Panc1 (cell line): ENCODE measurements at regions not wholly inside any gene's neighbourhood (a gene's known extent, or its start where the extent isn't known, plus 50 kb on each side); places are given as distances from the start of the nearest gene placed in this dataset.

Experiments used
- ATAC-seq: fragments of 200-7000 bp; cut with Tn5 transposase; 2 replicates; pipeline ENCODE4 v1.9.1; 2020; ENCODE audit warnings: mild to moderate bottlenecking, moderate library complexity
- BruUV-seq: library from RNA; stranded (reverse); fragments of 400-500 nt; replicated peaks from 2 replicates; lab custom pipeline; 2021; lab: Mats Ljungman, UMichigan
- CTCF ChIA-PET: fragments of 300-600 bp; sonication (Branson Sonifier 250); formaldehyde crosslinking; loops from one replicate; lab custom pipeline; 2022; ENCODE audit warnings: antibody characterized with exemption; lab: Charles Lee
- POLR2A ChIA-PET: fragments of 300-600 bp; sonication (Branson Sonifier 250); formaldehyde crosslinking; loops from one replicate; lab custom pipeline; 2022; ENCODE audit warnings: antibody characterized with exemption; lab: Charles Lee
- DNase-seq: peaks from one replicate; pipeline ENCODE4 v3.0.0-alpha.2; 2010; ENCODE audit warnings: low read depth, low spot score
- H3K27ac ChIP-seq: 2 replicates; pipeline ENCODE4 v1.5.1; 2011; ENCODE audit warnings: mild to moderate bottlenecking, low read length, inconsistent platforms
- H3K27me3 ChIP-seq: fragments of 200-500 bp; sonication (Bioruptor generic); 2 replicates; pipeline ENCODE4 v1.6.0; 2014; ENCODE audit warnings: low read length, inconsistent platforms; ENCODE audit not compliant: control insufficient read depth, insufficient read depth
- H3K36me3 ChIP-seq: fragments of 200-500 bp; sonication (Bioruptor generic); 2 replicates; pipeline ENCODE4 v1.5.1; 2014; ENCODE audit warnings: inconsistent platforms, mild to moderate bottlenecking, low read length, moderate library complexity; ENCODE audit not compliant: control insufficient read depth, insufficient read depth
- H3K4me1 ChIP-seq: 2 replicates; pipeline ENCODE4 v1.5.1; 2011; ENCODE audit warnings: inconsistent platforms, mild to moderate bottlenecking, low read length, moderate library complexity; ENCODE audit not compliant: control insufficient read depth, insufficient read depth
- H3K4me3 ChIP-seq, 2 experiments: 2 replicates each; pipeline ENCODE4 v1.5.1; 2011 to 2012; ENCODE audit warnings: low read depth in 2 of 2, low read length in 2 of 2, mild to moderate bottlenecking in 2 of 2, inconsistent platforms in 1 of 2, moderate library complexity in 1 of 2
- H3K9me3 ChIP-seq: fragments of 200-500 bp; sonication (Bioruptor generic); 2 replicates; pipeline ENCODE4 v1.5.1; 2014; ENCODE audit warnings: low read depth, mild to moderate bottlenecking, inconsistent platforms, low read length, moderate library complexity; ENCODE audit not compliant: control insufficient read depth, insufficient read depth
- CTCF ChIP-seq: fragments of 450-650 bp; IDR thresholded peaks from 2 replicates; pipeline ENCODE4 v1.5.1; 2017; ENCODE audit warnings: mild to moderate bottlenecking
- POLR2AphosphoS5 ChIP-seq: IDR thresholded peaks from 2 replicates; pipeline ENCODE4 v1.6.1; 2012; ENCODE audit warnings: mild to moderate bottlenecking, low read depth, low read length, moderate library complexity
- SIN3A ChIP-seq: IDR thresholded peaks from 2 replicates; pipeline ENCODE4 v1.6.1; 2012; ENCODE audit warnings: low read depth, mild to moderate bottlenecking, low read length, moderate library complexity, borderline replicate concordance; ENCODE audit not compliant: insufficient read depth
- TCF7L2 ChIP-seq: IDR thresholded peaks from 2 replicates; pipeline ENCODE4 v1.6.1; 2011; ENCODE audit warnings: mild to moderate bottlenecking, low read depth, low read length, inconsistent platforms
- in situ Hi-C: cut with HindIII; loops from 2 replicates; pipeline ENCODE4 v1.10.0; 2016; ENCODE audit warnings: low sequenced_read_pairs, low pct_unique_long_range_greater_than_20kb
- intact Hi-C: fragments of 100-400 bp; cut with micrococcal nuclease; formaldehyde crosslinking; loops from one replicate; pipeline ENCODE4 v1.10.0; 2022; ENCODE audit not compliant: unreplicated experiment
- TF ChIP-seq, protein P1 (sequence below), 2 experiments: IDR thresholded peaks; 2 replicates each; pipeline ENCODE4 v1.6.1; 2011 to 2012; ENCODE audit warnings: low read depth in 2 of 2, control low read depth in 1 of 2, low read length in 1 of 2, mild to moderate bottlenecking in 1 of 2, moderate library complexity in 1 of 2; ENCODE audit not compliant: insufficient read depth in 1 of 2

DNA sequence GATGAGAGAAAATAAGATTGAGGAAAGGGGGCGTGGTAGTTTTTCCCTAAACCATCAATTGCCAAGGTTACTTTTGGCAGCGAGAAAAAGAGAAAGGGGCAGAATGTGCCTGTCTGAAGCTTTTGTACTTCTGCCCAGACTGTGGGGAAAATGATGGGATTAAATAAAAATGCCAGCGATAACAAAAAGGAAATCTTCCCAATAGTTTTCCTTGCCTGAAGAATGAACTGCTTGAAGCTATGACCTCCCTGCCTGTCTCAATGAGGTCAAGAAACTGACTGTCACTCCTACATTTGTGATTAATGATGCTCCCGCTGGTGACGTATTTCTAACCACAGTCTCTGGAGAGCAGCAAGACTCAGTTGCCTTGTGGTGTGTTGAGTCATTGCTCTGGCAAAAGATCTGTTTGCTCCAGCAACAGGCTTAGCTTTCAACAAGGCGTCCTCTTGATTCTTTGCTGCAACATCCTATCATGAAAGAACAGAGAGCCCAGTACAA, 1051.5 kb downstream of the DIAPH3 start:
- ChIA-PET POLR2A (no interaction called here), CTCF (no interaction called here)
- Histone ChIP-seq H3K4me3 (no peak overlapping the region), H3K9me3 (no peaks in the 10 kb centered on the region), H3K27me3 (no peaks in the 10 kb centered on the region), H3K36me3 (no peaks in the 10 kb centered on the region), H3K27ac (no peak overlapping the region), H3K4me1 (no peaks in the 10 kb centered on the region)
- no TSS peak for BruUV-seq
- in situ Hi-C loops (no loop called here), intact Hi-C loops (no loop called here)
- peak; percentile 0 for DNase-seq
- no peak for TF ChIP-seq CTCF
- no peak for TF ChIP-seq SIN3A
- no peak for TF ChIP-seq TCF7L2
- TF ChIP-seq, protein P1, sequence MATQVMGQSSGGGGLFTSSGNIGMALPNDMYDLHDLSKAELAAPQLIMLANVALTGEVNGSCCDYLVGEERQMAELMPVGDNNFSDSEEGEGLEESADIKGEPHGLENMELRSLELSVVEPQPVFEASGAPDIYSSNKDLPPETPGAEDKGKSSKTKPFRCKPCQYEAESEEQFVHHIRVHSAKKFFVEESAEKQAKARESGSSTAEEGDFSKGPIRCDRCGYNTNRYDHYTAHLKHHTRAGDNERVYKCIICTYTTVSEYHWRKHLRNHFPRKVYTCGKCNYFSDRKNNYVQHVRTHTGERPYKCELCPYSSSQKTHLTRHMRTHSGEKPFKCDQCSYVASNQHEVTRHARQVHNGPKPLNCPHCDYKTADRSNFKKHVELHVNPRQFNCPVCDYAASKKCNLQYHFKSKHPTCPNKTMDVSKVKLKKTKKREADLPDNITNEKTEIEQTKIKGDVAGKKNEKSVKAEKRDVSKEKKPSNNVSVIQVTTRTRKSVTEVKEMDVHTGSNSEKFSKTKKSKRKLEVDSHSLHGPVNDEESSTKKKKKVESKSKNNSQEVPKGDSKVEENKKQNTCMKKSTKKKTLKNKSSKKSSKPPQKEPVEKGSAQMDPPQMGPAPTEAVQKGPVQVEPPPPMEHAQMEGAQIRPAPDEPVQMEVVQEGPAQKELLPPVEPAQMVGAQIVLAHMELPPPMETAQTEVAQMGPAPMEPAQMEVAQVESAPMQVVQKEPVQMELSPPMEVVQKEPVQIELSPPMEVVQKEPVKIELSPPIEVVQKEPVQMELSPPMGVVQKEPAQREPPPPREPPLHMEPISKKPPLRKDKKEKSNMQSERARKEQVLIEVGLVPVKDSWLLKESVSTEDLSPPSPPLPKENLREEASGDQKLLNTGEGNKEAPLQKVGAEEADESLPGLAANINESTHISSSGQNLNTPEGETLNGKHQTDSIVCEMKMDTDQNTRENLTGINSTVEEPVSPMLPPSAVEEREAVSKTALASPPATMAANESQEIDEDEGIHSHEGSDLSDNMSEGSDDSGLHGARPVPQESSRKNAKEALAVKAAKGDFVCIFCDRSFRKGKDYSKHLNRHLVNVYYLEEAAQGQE (IDR thresholded peaks at IDR 0.05; ENCODE audit: insufficient read depth in 1 of 2, low read depth in 2 of 2, low read length in 1 of 2), result no peak
- no peak for TF ChIP-seq POLR2AphosphoS5
- no peak for ATAC-seq

DNA sequence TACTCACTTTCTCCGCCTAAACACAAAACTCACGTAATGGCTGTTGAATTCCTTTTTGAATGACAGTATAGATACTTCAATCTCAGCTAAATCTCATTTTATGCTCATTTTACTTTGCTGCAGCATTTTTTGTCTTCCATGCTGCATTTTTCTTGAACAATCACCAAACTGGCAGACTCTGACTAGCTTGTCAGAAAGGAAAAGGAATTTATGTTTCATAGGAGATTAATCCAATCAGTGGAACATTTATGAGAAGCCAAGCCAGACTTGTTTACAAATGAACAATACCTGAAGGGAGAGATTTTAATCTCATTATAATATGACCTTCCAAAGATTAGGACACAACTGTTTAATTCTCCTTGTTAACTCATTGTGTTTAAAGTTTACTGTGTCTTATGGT, 1044.3 kb downstream of the DIAPH3 start:
- Histone ChIP-seq H3K4me1 (no peaks in the 10 kb centered on the region), H3K27me3 (no peaks in the 10 kb centered on the region), H3K27ac (no peak overlapping the region), H3K9me3 (no peaks in the 10 kb centered on the region), H3K4me3 (no peak overlapping the region), H3K36me3 (no peaks in the 10 kb centered on the region)
- ChIA-PET POLR2A (no interaction called here), CTCF (no interaction called here)
- DNase-seq, result no peak
- TF ChIP-seq POLR2AphosphoS5, result no peak
- no peak for TF ChIP-seq SIN3A
- TF ChIP-seq TCF7L2, result no peak
- TF ChIP-seq, protein P1 (IDR thresholded peaks at IDR 0.05; ENCODE audit: insufficient read depth in 1 of 2, low read depth in 2 of 2, low read length in 1 of 2), result no peak
- no peak for TF ChIP-seq CTCF
- intact Hi-C loops (no loop called here), in situ Hi-C loops (no loop called here)
- BruUV-seq, result no TSS peak
- no peak for ATAC-seq
